WTC11 (cell line): ENCODE measurements at regions not wholly inside any gene's neighbourhood (a gene's known extent, or its start where the extent isn't known, plus 50 kb on each side); places are given as distances from the start of the nearest gene placed in this dataset.

Experiments
- CREM ChIP-seq: sonication (generic); formaldehyde crosslinking; IDR thresholded peaks from 2 replicates; pipeline ENCODE4 v1.8.1; 2022; ENCODE audit warnings: mild to moderate bottlenecking, missing genetic modification reagents, moderate library complexity
- TF ChIP-seq, protein P1 (sequence below): fragments of 200-600 bp; IDR thresholded peaks from 2 replicates; pipeline ENCODE4 v1.8.0; 2022; ENCODE audit warnings: antibody characterized with exemption

DNA sequence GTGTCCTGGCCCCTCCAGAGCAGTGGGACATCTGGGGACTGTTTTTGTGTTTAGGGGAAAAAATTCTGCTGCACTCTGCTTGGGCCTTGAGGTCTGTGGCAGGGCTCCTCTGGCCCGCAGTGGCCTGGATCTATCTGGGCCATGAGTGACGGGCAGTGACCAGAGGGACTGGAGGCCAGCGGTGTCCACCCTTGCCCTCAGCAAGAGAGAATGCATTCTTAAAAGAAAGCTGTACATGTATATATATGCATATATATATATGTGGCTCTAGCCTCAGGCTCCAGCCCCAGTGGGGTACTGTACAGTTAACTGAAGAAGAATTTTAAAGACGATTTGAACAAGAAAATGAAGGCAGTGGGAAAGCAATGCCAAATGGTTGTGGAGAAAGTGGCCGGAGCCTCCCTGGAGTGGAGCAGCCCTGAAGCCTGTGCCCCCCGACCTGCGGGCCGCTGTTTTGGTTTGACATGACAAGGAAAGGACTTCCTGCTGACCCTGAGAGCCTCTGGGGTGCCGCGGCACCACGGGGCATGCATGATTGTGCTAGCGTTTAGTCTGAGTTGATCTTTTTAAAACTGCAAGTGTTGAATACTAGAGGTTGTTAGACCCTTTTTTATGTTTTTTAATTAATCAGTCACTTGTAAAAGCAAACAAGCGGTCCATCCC, 52.2 kb downstream of the PLXNA1 start:
- TF ChIP-seq, protein P1, sequence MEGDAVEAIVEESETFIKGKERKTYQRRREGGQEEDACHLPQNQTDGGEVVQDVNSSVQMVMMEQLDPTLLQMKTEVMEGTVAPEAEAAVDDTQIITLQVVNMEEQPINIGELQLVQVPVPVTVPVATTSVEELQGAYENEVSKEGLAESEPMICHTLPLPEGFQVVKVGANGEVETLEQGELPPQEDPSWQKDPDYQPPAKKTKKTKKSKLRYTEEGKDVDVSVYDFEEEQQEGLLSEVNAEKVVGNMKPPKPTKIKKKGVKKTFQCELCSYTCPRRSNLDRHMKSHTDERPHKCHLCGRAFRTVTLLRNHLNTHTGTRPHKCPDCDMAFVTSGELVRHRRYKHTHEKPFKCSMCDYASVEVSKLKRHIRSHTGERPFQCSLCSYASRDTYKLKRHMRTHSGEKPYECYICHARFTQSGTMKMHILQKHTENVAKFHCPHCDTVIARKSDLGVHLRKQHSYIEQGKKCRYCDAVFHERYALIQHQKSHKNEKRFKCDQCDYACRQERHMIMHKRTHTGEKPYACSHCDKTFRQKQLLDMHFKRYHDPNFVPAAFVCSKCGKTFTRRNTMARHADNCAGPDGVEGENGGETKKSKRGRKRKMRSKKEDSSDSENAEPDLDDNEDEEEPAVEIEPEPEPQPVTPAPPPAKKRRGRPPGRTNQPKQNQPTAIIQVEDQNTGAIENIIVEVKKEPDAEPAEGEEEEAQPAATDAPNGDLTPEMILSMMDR = no peak
- no peak for TF ChIP-seq CREM (CRISPR knock-in tag)
